Sigmoid colon (tissue), 4 donors: ENCODE measurements at regions not wholly inside any gene's neighbourhood (a gene's known extent, or its start where the extent isn't known, plus 50 kb on each side); places are given as distances from the start of the nearest gene placed in this dataset.

Experiments used
- CTCF ChIP-seq, 4 experiments: fragments of 450-650 bp in 3 of 4; fragments of 200-600 bp in 1 of 4; IDR thresholded peaks; one replicate each; pipeline ENCODE4 v1.5.1; 2016 to 2019; ENCODE audit warnings: antibody characterized with exemption in 4 of 4, mild to moderate bottlenecking in 3 of 4, moderate library complexity in 2 of 4
- POLR2A ChIP-seq, 2 donors: fragments of 450-650 bp; IDR thresholded peaks; one replicate each; pipeline ENCODE4 v1.6.1; 2016; ENCODE audit warnings: antibody characterized with exemption in 2 of 2, mild to moderate bottlenecking in 2 of 2, moderate library complexity in 2 of 2
- POLR2AphosphoS5 ChIP-seq, 4 donors: sonication (generic); formaldehyde crosslinking; IDR thresholded peaks; one replicate each; pipeline ENCODE4 v1.6.1; 2017; ENCODE audit warnings: antibody characterized with exemption in 4 of 4

- TF ChIP-seq CTCF (IDR thresholded peaks at IDR 0.05), result no peak
- TF ChIP-seq POLR2A (IDR thresholded peaks at IDR 0.05), result no peak
- no peak for TF ChIP-seq POLR2AphosphoS5 (IDR thresholded peaks at IDR 0.05)
Measured at GRCh38 chr17:72177738-72178137, 56.9 kb downstream of the SOX9 start.
